NT2/D1 (cell line): ENCODE measurements at regions not wholly inside any gene's neighbourhood (a gene's known extent, or its start where the extent isn't known, plus 50 kb on each side); places are given as distances from the start of the nearest gene placed in this dataset.
A peak's percentile ranks its signal among the peaks of the same experiment; 100 is the strongest.

Experiments used
- DNase-seq: peaks from one replicate; pipeline ENCODE4 v3.0.0-alpha.2; 2011; ENCODE audit warnings: low read depth, low spot score
- H3K27me3 ChIP-seq: 2 replicates; pipeline ENCODE4 v1.6.0; 2011; ENCODE audit warnings: mild to moderate bottlenecking; ENCODE audit not compliant: insufficient read length, insufficient read depth
- H3K36me3 ChIP-seq: 2 replicates; pipeline ENCODE4 v1.6.1; 2011; ENCODE audit warnings: mild to moderate bottlenecking, low read length, mixed read lengths; ENCODE audit not compliant: insufficient read depth, insufficient read length
- H3K4me1 ChIP-seq: 2 replicates; pipeline ENCODE4 v1.5.1; 2011; ENCODE audit not compliant: insufficient read depth, insufficient read length
- H3K4me3 ChIP-seq: 2 replicates; pipeline ENCODE4 v1.5.1; 2011; ENCODE audit warnings: low read depth; ENCODE audit not compliant: insufficient read length
- H3K9ac ChIP-seq: 2 replicates; pipeline ENCODE4 v1.6.0; 2011; ENCODE audit warnings: low read depth; ENCODE audit not compliant: insufficient read length
- H3K9me3 ChIP-seq: 2 replicates; pipeline ENCODE4 v1.5.1; 2011; ENCODE audit warnings: mild to moderate bottlenecking, low read length; ENCODE audit not compliant: insufficient read depth
- SUZ12 ChIP-seq: IDR thresholded peaks from 2 replicates; pipeline ENCODE4 v1.6.1; 2011; ENCODE audit not compliant: insufficient read length, insufficient read depth; ENCODE audit errors: extremely low read depth
- YY1 ChIP-seq: IDR thresholded peaks from 2 replicates; pipeline ENCODE4 v1.6.1; 2011; ENCODE audit not compliant: insufficient read length, insufficient read depth
- ZNF274 ChIP-seq: IDR thresholded peaks from 2 replicates; pipeline ENCODE4 v1.6.1; 2011; ENCODE audit warnings: mild to moderate bottlenecking, low read depth, low read length

GRCh38 chr3:18635215-18635614 lies 210.1 kb upstream of the SATB1 start:
- H3K4me3 ChIP-seq, result no peak overlapping the region
- H3K27me3 ChIP-seq, result no peaks in the 10 kb centered on the region
- H3K36me3 ChIP-seq, result no peaks in the 10 kb centered on the region
- DNase-seq, result no peak
- no peaks in the 10 kb centered on the region for H3K9me3 ChIP-seq
- H3K9ac ChIP-seq, result no peak overlapping the region
- H3K4me1 ChIP-seq, result no peaks in the 10 kb centered on the region
- TF ChIP-seq SUZ12 (no peak), ZNF274 (no peak), YY1 (no peak)

GRCh38 chr3:18634461-18634860 lies 209.3 kb upstream of the SATB1 start:
- Histone ChIP-seq H3K36me3 (no peaks in the 10 kb centered on the region), H3K9me3 (no peaks in the 10 kb centered on the region), H3K4me3 (no peak overlapping the region), H3K9ac (no peak overlapping the region), H3K27me3 (no peaks in the 10 kb centered on the region), H3K4me1 (no peaks in the 10 kb centered on the region)
- DNase-seq, result no peak
- TF ChIP-seq ZNF274 (no peak), YY1 (no peak), SUZ12 (no peak)

GRCh38 chr3:18633002-18633401 lies 207.9 kb upstream of the SATB1 start:
- DNase-seq, result no peak
- Histone ChIP-seq H3K27me3 (no peaks in the 10 kb centered on the region), H3K4me3 (no peak overlapping the region), H3K9ac (no peak overlapping the region), H3K9me3 (no peaks in the 10 kb centered on the region), H3K36me3 (no peaks in the 10 kb centered on the region), H3K4me1 (no peaks in the 10 kb centered on the region)
- no peak for TF ChIP-seq YY1
- no peak for TF ChIP-seq SUZ12
- no peak for TF ChIP-seq ZNF274

GRCh38 chr3:18630295-18630694 lies 205.2 kb upstream of the SATB1 start:
- TF ChIP-seq SUZ12 (no peak), ZNF274 (no peak), YY1 (no peak)
- Histone ChIP-seq H3K9me3 (no peaks in the 10 kb centered on the region), H3K4me3 (no peak overlapping the region), H3K4me1 (no peaks in the 10 kb centered on the region), H3K36me3 (no peaks in the 10 kb centered on the region), H3K27me3 (no peaks in the 10 kb centered on the region), H3K9ac (no peak overlapping the region)
- DNase-seq, result no peak

GRCh38 chr3:18625085-18625484 lies 199.9 kb upstream of the SATB1 start:
- no peak for TF ChIP-seq YY1
- no peak for TF ChIP-seq SUZ12
- no peak for TF ChIP-seq ZNF274
- no peak for DNase-seq
- H3K4me3 ChIP-seq, result no peak overlapping the region
- H3K9me3 ChIP-seq, result no peaks in the 10 kb centered on the region
- no peaks in the 10 kb centered on the region for H3K36me3 ChIP-seq
- H3K4me1 ChIP-seq, result no peaks in the 10 kb centered on the region
- no peak overlapping the region for H3K9ac ChIP-seq
- H3K27me3 ChIP-seq, result no peaks in the 10 kb centered on the region

- DNase-seq, result no peak
- no peak overlapping the region for H3K9ac ChIP-seq
- H3K9me3 ChIP-seq, result no peaks in the 10 kb centered on the region
- H3K27me3 ChIP-seq, result no peaks in the 10 kb centered on the region
- no peak overlapping the region for H3K4me3 ChIP-seq
- no peaks in the 10 kb centered on the region for H3K36me3 ChIP-seq
- no peak for TF ChIP-seq SUZ12
- TF ChIP-seq YY1, result no peak
- no peak for TF ChIP-seq ZNF274
- H3K4me1 ChIP-seq, result no peaks in the 10 kb centered on the region
Measured at GRCh38 chr3:18623220-18623619, 198.1 kb upstream of the SATB1 start.

GRCh38 chr3:18618723-18619122 lies 193.6 kb upstream of the SATB1 start:
- no peaks in the 10 kb centered on the region for H3K9me3 ChIP-seq
- DNase-seq, result peak; percentile 11
- no peaks in the 10 kb centered on the region for H3K27me3 ChIP-seq
- no peaks in the 10 kb centered on the region for H3K4me1 ChIP-seq
- TF ChIP-seq ZNF274, result no peak
- TF ChIP-seq YY1, result no peak
- no peak for TF ChIP-seq SUZ12
- no peaks in the 10 kb centered on the region for H3K36me3 ChIP-seq
- H3K9ac ChIP-seq, result no peak overlapping the region
- H3K4me3 ChIP-seq, result no peak overlapping the region

- TF ChIP-seq SUZ12, result no peak
- no peak for TF ChIP-seq YY1
- TF ChIP-seq ZNF274, result no peak
- H3K9ac ChIP-seq, result no peak overlapping the region
- H3K27me3 ChIP-seq, result no peaks in the 10 kb centered on the region
- no peak overlapping the region for H3K4me3 ChIP-seq
- H3K36me3 ChIP-seq, result no peaks in the 10 kb centered on the region
- H3K9me3 ChIP-seq, result no peaks in the 10 kb centered on the region
- H3K4me1 ChIP-seq, result no peaks in the 10 kb centered on the region
- DNase-seq, result no peak
Measured at GRCh38 chr3:18611991-18612390, 186.9 kb upstream of the SATB1 start.
